HG02610 (cell line): ENCODE measurements at regions not wholly inside any gene's neighbourhood (a gene's known extent, or its start where the extent isn't known, plus 50 kb on each side); places are given as distances from the start of the nearest gene placed in this dataset.
"Not testable (repeated sequence)": the region's sequence is repeated elsewhere in the genome, so short reads cannot be mapped to it uniquely, and the experiment has no call there.

Experiments used
- ATAC-seq: cut with Tn5 transposase; IDR thresholded peaks from one replicate; pipeline ENCODE4 v1.9.1; 2021; ENCODE audit warnings: mild to moderate bottlenecking, moderate library complexity; ENCODE audit not compliant: unreplicated experiment

- ATAC-seq, result no peak
These were observed 80.8 kb upstream of the SLC1A4 start for GRCh38 chr2:64908406-64908805.

- no peak for ATAC-seq
These were observed 78.7 kb upstream of the SLC1A4 start for GRCh38 chr2:64910523-64910922.

GRCh38 chr2:64910972-64911433 is 78.2 kb upstream of the SLC1A4 start:
- peak; percentile 43 for ATAC-seq

GRCh38 chr2:64913357-64913869 is 75.8 kb upstream of the SLC1A4 start:
- no peak for ATAC-seq

DNA sequence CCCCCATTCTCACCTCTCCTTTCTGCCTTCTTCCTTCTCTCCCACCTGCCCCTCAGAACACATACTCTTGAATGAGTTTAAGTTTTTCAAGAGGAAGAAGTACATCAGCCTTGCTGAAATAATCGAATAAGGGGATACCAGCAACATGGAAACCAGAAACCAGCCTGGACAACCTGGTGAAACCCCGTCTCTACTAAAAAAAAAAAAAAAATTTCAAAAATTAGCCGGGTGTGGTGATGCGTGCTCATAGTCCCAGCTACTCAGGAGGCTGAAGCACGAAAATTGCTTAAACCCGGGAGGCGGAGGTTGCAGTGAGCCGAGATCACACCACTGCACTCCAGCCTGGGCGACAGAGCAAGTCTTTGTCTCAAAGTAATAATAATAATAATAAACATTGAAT is 75.0 kb upstream of the SLC1A4 start:
- ATAC-seq, result no peak

GRCh38 chr2:64914735-64915509 is 74.3 kb upstream of the SLC1A4 start:
- ATAC-seq, result peak; percentile 61

DNA sequence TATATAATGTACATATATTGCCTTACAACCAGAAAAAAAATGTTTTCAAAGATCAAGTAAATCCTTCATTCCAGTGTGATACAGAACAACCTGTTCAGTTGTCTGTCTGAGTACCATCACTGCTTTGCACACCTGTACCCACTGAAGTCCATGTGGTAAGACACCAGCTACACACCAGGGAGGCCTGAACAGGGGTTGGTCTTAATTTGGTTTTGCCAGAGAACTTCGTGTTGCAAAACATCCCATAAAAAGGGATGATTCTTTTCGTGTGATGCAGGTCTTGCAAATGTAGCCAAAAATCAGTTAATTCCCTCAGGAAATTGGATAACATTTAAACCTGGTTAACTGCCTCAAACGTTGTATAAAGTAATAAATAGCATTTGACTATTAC is 73.7 kb upstream of the SLC1A4 start:
- peak; percentile 2 for ATAC-seq

GRCh38 chr2:64918220-64918886 is 70.8 kb upstream of the SLC1A4 start:
- ATAC-seq, result no peak

DNA sequence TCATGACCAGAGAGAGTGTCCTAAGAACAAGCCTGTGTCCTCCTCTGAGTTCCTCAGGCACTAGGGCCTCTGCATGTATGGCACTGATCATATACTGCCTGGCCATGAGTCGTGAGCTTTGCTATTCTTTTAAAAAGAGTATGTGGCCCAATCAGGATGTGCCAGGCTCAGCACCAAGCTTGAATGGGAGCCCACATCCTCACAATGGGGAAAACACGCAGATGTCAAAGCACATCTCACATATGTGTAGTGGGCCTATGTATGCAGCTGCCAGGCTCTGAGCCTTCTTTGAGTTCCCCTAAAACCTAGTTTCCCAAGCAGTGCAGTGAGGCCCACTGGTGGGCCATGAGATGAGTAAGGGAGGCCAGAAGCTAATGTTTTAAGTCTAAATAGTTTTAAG is 69.9 kb upstream of the SLC1A4 start:
- ATAC-seq, result no peak

DNA sequence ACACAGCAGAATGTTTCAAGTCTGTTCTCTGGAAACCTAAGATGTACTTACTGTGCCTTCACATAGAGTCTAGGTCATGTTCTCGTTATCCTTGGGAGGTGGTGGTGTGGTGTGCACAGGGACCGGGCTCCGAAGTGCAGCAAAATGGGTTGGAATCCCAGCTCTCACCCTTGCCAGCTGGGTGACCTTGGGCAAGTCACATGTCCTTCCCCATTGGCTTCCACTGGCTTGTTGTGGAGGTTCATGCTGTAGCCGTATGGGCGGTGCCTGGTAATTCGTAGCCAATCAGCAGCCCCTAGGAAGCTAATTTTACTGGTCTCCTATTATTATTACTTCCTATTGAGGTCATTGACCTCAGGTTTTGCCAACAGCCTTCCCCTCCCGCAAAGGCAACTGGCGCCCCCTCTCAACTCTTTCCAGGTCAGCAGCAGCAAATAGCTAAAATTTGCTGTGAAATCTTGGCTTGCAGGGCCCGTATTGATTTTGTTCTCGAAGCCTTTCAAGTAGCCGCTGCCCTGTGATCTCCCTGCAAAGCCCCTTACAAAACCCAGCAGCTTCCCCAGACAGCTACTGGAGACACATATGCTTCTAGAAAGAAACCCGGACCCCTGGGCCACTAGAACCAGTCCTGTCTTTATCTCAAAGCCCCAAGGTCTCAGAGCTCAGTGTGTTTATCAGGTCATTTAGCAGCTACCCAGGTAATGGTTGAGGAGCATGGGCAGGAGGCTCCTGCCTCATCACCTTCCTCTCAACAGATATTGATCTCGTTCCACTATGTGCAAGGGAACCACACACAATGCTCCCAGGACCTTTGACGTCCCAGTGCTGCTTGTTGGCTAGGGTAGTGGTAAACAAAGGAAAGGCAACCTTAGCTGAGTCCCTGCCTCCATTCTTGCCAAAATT is 66.5 kb upstream of the SLC1A4 start:
- no peak for ATAC-seq

DNA sequence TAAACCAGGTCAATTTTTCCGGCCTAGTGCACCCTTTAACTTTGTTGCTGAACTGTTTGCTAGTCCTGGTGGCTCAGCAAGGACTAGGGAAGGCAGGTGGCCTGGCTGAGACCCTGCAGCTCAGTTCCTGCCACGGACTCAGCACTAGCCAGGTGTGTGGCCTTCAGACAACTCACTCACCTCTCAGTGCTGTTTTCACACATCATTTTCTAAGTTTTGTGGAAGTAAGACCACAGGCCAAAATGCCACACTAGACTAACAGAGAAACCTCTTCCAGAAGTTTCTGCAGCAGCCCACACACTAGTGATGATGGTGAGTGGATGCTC is 65.9 kb upstream of the SLC1A4 start:
- ATAC-seq, result no peak

- ATAC-seq, result no peak
These were observed 64.8 kb upstream of the SLC1A4 start for GRCh38 chr2:64924170-64924934.

DNA sequence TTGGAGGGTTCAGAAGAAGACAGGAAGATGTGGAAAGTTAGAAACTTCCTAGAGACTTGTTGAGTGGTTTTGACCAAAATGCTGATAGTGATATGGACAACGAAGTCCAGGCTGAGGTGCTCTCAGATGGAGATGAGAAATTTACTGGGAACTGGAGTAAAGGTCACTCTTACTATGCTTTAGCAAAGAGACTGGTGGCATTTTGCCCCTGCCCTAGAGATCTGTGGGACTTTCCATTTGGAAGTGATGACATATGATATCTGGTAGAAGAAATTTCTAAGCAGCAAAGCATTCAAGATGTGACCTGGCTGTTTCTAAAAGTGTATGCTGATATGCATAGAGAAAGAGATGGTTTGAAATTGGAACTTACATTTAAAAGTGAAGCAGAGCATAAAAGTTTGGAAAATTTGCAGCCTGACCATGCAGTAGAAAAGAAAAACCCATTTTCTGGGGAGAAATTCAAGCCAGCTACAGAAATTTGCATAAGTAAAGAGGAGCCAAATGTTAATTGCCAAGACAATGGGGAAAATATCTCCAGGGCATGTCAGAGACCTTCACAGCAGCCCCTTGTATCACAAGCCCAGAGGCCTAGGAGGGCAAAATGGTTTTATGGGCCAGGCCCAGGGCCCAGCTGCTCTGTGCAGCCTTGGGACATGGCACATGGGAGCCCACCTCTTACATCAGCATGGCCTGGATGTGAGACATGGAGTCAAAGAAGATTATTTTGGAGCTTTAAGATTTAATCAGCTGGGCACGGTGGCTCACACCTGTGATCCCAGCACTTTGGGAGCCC is 63.1 kb upstream of the SLC1A4 start:
- ATAC-seq, result not testable (repeated sequence)

DNA sequence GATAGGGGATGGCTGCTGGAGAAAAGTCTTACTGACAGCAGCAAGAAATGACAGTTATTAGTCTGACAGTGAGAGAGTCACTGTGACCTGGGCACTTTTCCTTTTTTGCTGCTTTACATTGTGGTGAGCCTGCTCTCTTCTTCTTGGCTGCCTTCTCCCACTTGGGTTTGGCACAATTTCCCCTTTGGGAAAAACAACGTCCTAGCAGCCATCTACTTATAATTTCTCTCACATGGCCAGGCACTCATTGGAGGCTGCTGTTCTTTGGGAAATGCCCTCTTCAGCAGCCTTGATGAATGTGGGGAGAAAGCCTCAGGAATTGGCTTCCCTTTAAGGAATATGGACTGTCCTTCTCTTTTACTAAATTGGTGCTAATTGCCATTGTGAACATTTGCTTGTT is 60.4 kb upstream of the SLC1A4 start:
- no peak for ATAC-seq

DNA sequence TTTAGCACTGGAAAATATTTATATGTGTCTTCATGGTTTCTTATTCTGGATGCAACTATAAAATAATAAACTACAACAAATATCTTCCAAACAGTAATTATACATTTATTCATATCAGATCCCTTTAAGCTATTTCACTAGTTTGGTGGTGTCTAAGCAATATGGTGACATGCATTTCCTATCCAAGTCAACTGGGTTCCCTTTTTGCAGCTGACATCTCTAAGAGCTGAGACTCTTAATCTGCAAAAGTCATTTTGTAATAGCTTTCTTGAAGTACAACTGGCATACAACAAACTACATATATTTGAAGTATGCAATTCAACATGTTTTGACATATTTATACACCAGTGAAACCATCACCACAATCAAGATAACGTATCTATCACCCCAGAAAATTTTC is 59.9 kb upstream of the SLC1A4 start:
- no peak for ATAC-seq

DNA sequence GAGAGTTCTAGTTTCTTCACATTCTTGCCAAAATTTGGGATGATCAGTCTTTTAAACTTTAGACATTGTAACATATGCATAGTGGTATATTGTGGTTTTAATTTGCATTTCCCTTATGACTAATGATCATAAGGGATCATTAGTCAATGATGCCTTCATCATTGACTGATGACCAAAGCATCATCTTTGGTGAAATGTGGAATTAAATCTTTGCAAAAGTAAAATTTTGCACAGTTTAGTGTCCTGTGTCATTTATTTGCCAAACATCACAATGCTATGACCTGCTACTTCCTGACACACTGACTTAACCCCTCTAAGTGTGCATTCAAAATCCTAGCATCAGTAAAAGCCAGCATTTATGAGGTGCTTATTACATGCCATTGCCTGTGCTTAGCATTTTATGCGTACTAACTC is 58.9 kb upstream of the SLC1A4 start:
- no peak for ATAC-seq

DNA sequence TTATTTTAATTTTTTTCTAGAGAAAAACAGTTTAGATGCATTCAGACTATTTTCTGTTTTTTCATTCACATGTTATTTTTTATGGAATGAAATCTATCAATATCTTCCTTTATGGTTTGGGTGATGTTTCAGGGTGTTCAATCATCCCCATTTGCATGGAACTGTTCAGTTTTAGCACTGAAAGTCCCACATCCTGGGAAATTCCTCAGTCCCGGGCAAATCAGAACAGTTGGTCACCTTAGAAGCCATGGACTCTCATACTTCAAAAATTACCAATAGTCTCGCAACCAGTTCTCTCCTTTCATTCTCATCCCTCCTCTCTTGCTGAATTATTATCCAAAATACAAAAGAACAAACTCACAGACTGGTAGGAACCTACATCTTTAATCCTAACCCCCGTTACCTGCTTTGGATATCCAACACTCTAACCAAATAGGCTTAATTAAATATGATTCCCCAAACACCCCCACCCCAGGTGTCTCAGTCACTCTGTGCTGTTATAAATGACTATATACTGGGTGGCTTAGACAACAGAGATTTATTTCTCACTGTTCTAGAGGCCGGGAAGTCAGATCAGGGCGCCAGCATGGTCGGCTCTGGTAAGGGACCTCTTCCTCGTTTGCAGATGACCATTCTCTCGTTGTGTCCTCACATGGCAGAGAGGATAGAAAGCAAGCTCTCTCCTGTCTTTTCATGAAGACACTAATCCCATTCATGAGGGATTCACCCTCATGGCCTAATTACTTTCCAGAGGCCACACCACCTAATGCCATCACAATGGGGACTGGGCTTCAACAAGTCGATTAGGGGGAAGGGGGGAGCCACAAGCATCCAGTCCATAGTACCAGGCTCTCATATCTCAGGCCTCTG is 57.7 kb upstream of the SLC1A4 start:
- no peak for ATAC-seq

DNA sequence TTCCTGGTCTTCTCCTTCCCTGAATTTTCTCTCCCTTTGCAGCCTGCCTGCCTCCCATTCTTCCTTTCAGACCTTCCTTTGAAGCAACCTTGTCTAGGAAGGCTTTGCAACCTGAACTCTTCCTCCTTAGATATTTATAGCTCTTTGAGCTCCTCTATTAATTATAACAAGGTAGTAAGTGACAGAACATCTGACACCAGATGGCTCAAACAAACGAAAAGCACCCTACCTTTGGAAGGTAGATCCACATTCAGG is 57.2 kb upstream of the SLC1A4 start:
- ATAC-seq, result no peak
